Testis (tissue), 2 donors: ENCODE measurements at regions not wholly inside any gene's neighbourhood (a gene's known extent, or its start where the extent isn't known, plus 50 kb on each side); places are given as distances from the start of the nearest gene placed in this dataset.

Experiments used
- CTCF ChIP-seq, 3 experiments: fragments of 450-650 bp in 2 of 3; fragments of 200-600 bp in 1 of 3; sonication (generic) in 1 of 3; IDR thresholded peaks; one replicate each; pipeline ENCODE4 v1.5.1; 2016 to 2019; ENCODE audit warnings: antibody characterized with exemption in 3 of 3, mild to moderate bottlenecking in 2 of 3, moderate library complexity in 1 of 3
- POLR2A ChIP-seq: fragments of 450-650 bp; IDR thresholded peaks from one replicate; pipeline ENCODE4 v1.6.1; 2017; ENCODE audit warnings: antibody characterized with exemption, mild to moderate bottlenecking, moderate library complexity

DNA sequence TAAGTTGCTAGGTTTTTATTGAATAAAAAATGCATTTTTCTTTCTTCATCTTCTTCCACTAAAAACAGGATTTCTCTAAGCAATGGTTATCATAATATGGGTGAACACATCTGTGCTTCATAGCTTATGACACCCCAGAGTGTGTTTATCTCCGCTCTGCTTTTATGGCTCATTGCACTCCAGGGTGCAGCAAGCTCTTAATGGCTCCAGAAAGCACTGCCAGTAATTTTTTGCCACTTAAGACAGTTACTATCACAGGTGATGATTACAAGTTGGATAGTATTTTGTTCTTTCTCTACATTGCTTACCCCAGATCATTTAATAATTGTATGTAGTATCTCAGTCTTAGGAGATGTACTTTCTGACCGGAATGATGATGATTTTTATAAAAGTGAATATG is 239.3 kb upstream of the CDH20 start:
- TF ChIP-seq POLR2A, result no peak
- TF ChIP-seq CTCF (IDR thresholded peaks at IDR 0.05), result no peak
